ENCODE measurements at regions not wholly inside any gene's neighbourhood (a gene's known extent, or its start where the extent isn't known, plus 50 kb on each side); places are given as distances from the start of the nearest gene placed in this dataset.

DNA sequence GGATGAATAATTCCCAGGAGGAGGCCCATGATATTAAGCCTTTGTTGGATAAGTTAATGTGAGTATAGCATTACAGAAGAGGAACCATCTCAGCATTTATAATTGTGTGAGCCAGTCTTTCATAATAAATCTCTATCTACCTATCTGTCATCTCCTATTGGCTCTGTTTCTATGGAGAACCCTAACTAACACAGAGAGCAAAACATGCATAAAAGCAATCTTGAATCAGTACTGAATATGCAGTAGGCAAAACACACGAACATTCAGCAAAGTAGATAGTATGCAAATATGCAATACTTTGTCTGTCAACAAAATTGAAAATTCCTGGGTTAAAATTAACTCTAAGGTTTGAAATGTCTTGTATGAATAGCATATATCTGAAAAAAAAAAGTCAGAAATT, 966.3 kb downstream of the DIAPH3 start:
- TF ChIP-seq ZNF202 (tag by site-specific recombination; IDR thresholded peaks at IDR 0.05; ENCODE audit: borderline replicate concordance): no peak
- no peak for TF ChIP-seq ZNF221 (tag by site-specific recombination; IDR thresholded peaks at IDR 0.05; ENCODE audit: borderline replicate concordance)
- no peak for TF ChIP-seq SP3 (tag by site-specific recombination; IDR thresholded peaks at IDR 0.05)
- TF ChIP-seq ZNF600 (tag by site-specific recombination; IDR thresholded peaks at IDR 0.05): no peak
- TF ChIP-seq, protein P1, sequence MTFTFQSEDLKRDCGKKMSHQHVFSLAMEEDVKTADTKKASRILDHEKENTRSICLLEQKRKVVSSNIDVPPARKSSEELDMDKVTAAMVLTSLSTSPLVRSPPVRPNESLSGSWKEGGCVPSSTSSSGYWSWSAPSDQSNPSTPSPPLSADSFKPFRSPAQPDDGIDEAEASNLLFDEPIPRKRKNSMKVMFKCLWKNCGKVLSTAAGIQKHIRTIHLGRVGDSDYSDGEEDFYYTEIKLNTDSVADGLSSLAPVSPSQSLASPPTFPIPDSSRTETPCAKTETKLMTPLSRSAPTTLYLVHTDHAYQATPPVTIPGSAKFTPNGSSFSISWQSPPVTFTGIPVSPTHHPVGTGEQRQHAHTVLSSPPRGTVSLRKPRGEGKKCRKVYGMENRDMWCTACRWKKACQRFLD (tag by site-specific recombination; IDR thresholded peaks at IDR 0.05): no peak
- TF ChIP-seq, protein P2, sequence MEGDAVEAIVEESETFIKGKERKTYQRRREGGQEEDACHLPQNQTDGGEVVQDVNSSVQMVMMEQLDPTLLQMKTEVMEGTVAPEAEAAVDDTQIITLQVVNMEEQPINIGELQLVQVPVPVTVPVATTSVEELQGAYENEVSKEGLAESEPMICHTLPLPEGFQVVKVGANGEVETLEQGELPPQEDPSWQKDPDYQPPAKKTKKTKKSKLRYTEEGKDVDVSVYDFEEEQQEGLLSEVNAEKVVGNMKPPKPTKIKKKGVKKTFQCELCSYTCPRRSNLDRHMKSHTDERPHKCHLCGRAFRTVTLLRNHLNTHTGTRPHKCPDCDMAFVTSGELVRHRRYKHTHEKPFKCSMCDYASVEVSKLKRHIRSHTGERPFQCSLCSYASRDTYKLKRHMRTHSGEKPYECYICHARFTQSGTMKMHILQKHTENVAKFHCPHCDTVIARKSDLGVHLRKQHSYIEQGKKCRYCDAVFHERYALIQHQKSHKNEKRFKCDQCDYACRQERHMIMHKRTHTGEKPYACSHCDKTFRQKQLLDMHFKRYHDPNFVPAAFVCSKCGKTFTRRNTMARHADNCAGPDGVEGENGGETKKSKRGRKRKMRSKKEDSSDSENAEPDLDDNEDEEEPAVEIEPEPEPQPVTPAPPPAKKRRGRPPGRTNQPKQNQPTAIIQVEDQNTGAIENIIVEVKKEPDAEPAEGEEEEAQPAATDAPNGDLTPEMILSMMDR (tag by site-specific recombination; IDR thresholded peaks at IDR 0.05): no peak
- no peak for TF ChIP-seq ZNF274 (IDR thresholded peaks at IDR 0.05; ENCODE audit: low read length)
- no peak for TF ChIP-seq ZNF274 (tag by site-specific recombination; IDR thresholded peaks at IDR 0.05; ENCODE audit: borderline replicate concordance)
- no peak for TF ChIP-seq GLIS1 (tag by site-specific recombination; IDR thresholded peaks at IDR 0.05)
- TF ChIP-seq ZNF23 (tag by site-specific recombination; IDR thresholded peaks at IDR 0.05; ENCODE audit: borderline replicate concordance): no peak
- TF ChIP-seq ZNF302 (tag by site-specific recombination; IDR thresholded peaks at IDR 0.05; ENCODE audit: low read depth): no peak
- TF ChIP-seq, protein P3, sequence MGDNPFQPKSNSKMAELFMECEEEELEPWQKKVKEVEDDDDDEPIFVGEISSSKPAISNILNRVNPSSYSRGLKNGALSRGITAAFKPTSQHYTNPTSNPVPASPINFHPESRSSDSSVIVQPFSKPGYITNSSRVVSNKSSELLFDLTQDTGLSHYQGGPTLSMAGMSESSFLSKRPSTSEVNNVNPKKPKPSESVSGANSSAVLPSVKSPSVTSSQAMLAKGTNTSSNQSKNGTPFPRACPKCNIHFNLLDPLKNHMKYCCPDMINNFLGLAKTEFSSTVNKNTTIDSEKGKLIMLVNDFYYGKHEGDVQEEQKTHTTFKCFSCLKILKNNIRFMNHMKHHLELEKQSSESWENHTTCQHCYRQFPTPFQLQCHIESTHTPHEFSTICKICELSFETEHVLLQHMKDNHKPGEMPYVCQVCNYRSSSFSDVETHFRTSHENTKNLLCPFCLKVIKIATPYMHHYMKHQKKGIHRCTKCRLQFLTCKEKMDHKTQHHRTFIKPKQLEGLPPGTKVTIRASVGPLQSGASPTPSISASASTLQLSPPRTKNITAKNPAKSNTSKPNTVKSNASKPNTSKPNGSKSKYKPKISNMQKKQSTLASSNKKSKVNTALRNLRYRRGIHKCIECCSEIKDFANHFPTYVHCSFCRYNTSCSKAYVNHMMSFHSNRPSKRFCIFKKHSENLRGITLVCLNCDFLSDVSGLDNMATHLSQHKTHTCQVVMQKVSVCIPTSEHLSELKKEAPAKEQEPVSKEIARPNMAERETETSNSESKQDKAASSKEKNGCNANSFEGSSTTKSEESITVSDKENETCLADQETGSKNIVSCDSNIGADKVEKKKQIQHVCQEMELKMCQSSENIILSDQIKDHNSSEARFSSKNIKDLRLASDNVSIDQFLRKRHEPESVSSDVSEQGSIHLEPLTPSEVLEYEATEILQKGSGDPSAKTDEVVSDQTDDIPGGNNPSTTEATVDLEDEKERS (tag by site-specific recombination; IDR thresholded peaks at IDR 0.05): no peak
- no peak for TF ChIP-seq ZBTB7A (tag by site-specific recombination; IDR thresholded peaks at IDR 0.05; ENCODE audit: low read depth)

Measured in HEK293 (cell line).